Endothelial cell (in vitro differentiated cells): ENCODE measurements at regions not wholly inside any gene's neighbourhood (a gene's known extent, or its start where the extent isn't known, plus 50 kb on each side); places are given as distances from the start of the nearest gene placed in this dataset.

Source experiments
- DNase-seq: peaks from one replicate; pipeline ENCODE4 v3.0.0; 2021; ENCODE audit warnings: low spot score
- H3K27ac Mint-ChIP-seq: one replicate; pipeline ENCODE4 v1.8.0; 2021; ENCODE audit warnings: mixed read lengths, inconsistent platforms; ENCODE audit not compliant: unreplicated experiment
- H3K27me3 Mint-ChIP-seq: one replicate; pipeline ENCODE4 v1.8.0; 2021; ENCODE audit warnings: mild to moderate bottlenecking, moderate library complexity, mixed read lengths, inconsistent platforms; ENCODE audit not compliant: unreplicated experiment
- H3K36me3 Mint-ChIP-seq: one replicate; pipeline ENCODE4 v1.8.0; 2021; ENCODE audit warnings: mild to moderate bottlenecking, low read depth, mixed read lengths, inconsistent platforms; ENCODE audit not compliant: unreplicated experiment
- H3K4me1 Mint-ChIP-seq: one replicate; pipeline ENCODE4 v1.8.0; 2021; ENCODE audit warnings: mild to moderate bottlenecking, mixed read lengths, inconsistent platforms; ENCODE audit not compliant: unreplicated experiment
- H3K4me3 Mint-ChIP-seq: one replicate; pipeline ENCODE4 v1.8.0; 2021; ENCODE audit warnings: mild to moderate bottlenecking, mixed read lengths, inconsistent platforms; ENCODE audit not compliant: unreplicated experiment
- H3K9me3 Mint-ChIP-seq: one replicate; pipeline ENCODE4 v1.8.0; 2021; ENCODE audit warnings: mixed read lengths, inconsistent platforms; ENCODE audit not compliant: unreplicated experiment
- TF ChIP-seq, protein P1 (sequence below): fragments of 200-600 bp; sonication (generic); IDR thresholded peaks from one replicate; pipeline ENCODE4 v1.5.0; 2021; ENCODE audit warnings: antibody characterized with exemption; ENCODE audit not compliant: unreplicated experiment

DNA sequence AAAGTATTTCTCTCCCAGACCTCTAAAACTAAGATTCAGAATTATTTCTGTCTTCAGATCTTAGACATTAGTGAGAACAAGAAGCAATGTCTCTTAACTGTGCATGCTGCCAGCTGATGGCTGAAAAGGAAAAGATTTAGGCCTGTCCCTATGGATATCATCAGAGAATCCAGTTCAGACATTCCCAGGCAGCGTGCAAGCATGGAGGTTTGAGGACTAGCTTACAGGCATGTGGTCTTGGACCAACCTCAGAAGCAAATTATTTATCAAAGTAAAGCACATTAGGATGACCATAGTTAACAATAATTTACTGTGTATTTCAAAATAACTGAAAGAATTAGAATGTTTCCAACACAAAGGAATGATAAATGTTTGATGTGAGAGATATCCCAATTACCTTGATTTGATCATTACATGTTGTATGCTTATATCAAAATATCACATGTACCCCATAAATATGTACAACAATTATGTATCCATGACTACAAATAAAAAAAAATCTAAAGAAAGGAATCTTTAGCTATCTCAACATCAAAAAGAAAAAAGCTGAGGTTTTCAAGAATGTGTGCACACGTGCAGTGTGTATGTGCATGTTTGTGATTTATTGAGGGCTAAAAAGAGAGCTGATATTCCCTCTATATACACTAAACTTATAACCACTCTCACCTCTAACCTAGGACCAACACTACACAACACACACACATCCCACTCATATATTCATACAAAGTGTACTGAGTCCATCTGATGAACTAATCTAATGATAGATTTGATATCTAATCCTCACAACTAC lies 108.9 kb upstream of the THBS1 start:
- no peaks in the 10 kb centered on the region for H3K4me1 Mint-ChIP-seq
- H3K9me3 Mint-ChIP-seq: no peaks in the 10 kb centered on the region
- no peak for DNase-seq

DNA sequence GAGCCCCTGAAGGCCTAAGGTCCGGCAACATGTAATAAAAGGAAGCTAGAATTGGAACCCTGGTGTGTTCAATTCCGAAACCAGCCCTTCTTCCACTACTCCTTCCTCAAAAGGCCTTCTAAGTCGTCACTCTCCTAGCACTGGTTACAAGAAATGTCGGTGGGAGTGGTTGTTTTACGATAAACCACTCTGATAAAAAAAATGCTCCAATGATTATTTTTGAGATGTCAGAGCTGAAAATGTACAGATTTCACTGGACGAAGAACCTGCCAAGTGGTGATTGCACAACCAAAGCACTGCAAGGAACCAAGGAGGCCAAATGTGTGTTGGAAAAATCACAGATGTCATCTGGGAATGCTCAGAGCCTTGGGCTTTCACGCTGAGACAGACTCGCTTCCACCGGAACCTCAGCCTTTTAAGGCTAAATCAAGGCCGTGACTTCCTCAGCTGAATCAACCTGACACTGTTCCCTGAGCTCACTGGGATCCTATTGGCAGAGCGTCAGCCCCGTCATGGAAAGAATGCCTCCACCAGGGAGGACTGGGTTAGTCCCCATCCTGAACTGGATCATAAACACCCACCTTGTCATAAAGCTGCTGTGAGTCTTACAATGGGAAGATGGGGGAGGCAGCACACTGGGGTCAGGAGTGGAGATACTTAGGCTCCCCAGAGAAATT lies 108.1 kb upstream of the THBS1 start:
- no peaks in the 10 kb centered on the region for H3K36me3 Mint-ChIP-seq
- DNase-seq: no peak
- no peak overlapping the region for H3K4me3 Mint-ChIP-seq
- H3K4me1 Mint-ChIP-seq: no peaks in the 10 kb centered on the region
- H3K27ac Mint-ChIP-seq: no peak overlapping the region
- TF ChIP-seq, protein P1, sequence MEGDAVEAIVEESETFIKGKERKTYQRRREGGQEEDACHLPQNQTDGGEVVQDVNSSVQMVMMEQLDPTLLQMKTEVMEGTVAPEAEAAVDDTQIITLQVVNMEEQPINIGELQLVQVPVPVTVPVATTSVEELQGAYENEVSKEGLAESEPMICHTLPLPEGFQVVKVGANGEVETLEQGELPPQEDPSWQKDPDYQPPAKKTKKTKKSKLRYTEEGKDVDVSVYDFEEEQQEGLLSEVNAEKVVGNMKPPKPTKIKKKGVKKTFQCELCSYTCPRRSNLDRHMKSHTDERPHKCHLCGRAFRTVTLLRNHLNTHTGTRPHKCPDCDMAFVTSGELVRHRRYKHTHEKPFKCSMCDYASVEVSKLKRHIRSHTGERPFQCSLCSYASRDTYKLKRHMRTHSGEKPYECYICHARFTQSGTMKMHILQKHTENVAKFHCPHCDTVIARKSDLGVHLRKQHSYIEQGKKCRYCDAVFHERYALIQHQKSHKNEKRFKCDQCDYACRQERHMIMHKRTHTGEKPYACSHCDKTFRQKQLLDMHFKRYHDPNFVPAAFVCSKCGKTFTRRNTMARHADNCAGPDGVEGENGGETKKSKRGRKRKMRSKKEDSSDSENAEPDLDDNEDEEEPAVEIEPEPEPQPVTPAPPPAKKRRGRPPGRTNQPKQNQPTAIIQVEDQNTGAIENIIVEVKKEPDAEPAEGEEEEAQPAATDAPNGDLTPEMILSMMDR: no peak
- no peaks in the 10 kb centered on the region for H3K9me3 Mint-ChIP-seq
- peaks cover 2% of the 10 kb centered on the region for H3K27me3 Mint-ChIP-seq

More for the DNA sequence above, 108.9 kb upstream of the THBS1 start:
- H3K27me3 Mint-ChIP-seq: peaks cover 2% of the 10 kb centered on the region
- TF ChIP-seq, protein P1: no peak
- H3K27ac Mint-ChIP-seq: no peak overlapping the region
- H3K4me3 Mint-ChIP-seq: no peak overlapping the region
- no peaks in the 10 kb centered on the region for H3K36me3 Mint-ChIP-seq

GRCh38 chr15:39473298-39473947 lies 107.5 kb upstream of the THBS1 start:
- no peak overlapping the region for H3K4me3 Mint-ChIP-seq
- no peaks in the 10 kb centered on the region for H3K36me3 Mint-ChIP-seq
- H3K4me1 Mint-ChIP-seq: no peaks in the 10 kb centered on the region
- no peak overlapping the region for H3K27ac Mint-ChIP-seq
- H3K27me3 Mint-ChIP-seq: peaks cover 2% of the 10 kb centered on the region
- no peak for DNase-seq
- TF ChIP-seq, protein P1: no peak
- no peaks in the 10 kb centered on the region for H3K9me3 Mint-ChIP-seq

GRCh38 chr15:39474657-39475056 lies 106.2 kb upstream of the THBS1 start:
- no peaks in the 10 kb centered on the region for H3K4me1 Mint-ChIP-seq
- no peak overlapping the region for H3K27ac Mint-ChIP-seq
- peaks cover 2% of the 10 kb centered on the region for H3K27me3 Mint-ChIP-seq
- no peak overlapping the region for H3K4me3 Mint-ChIP-seq
- no peak for DNase-seq
- TF ChIP-seq, protein P1: no peak
- H3K36me3 Mint-ChIP-seq: no peaks in the 10 kb centered on the region
- H3K9me3 Mint-ChIP-seq: no peaks in the 10 kb centered on the region
